K562 (cell line): ENCODE measurements at regions not wholly inside any gene's neighbourhood (a gene's known extent, or its start where the extent isn't known, plus 50 kb on each side); places are given as distances from the start of the nearest gene placed in this dataset.

Source experiments
- ATAC-seq: fragments of 200-7000 bp; cut with Tn5 transposase; 3 replicates; pipeline ENCODE4 v1.9.1; 2020; ENCODE audit warnings: moderate library complexity
- BruUV-seq: library from RNA; stranded (reverse); fragments of 400-500 nt; replicated peaks from 2 replicates; lab custom pipeline; 2021; lab: Mats Ljungman, UMichigan
- CTCF ChIA-PET: fragments of 300-600 bp; formaldehyde crosslinking; extraction: SDS; loops from one replicate; lab custom pipeline; 2021; ENCODE audit warnings: low intra/inter-chr PET ratio; lab: Yijun Ruan, JAX
- POLR2A ChIA-PET: fragments of 300-600, 350-650 bp; sonication (Branson Sonifier 250); formaldehyde crosslinking; extraction: SDS; loops from one replicate; lab custom pipeline; 2021; ENCODE audit warnings: antibody characterized with exemption, inconsistent platforms; lab: Yijun Ruan, JAX
- DNase-seq, 4 experiments: peaks; one replicate each; pipeline versions ENCODE4 v3.0.0 to v3.0.0-alpha.2; 2011 to 2018; ENCODE audit warnings: low spot score in 3 of 4, mixed read lengths in 3 of 4; ENCODE audit errors: extremely low read depth in 1 of 4
- FAIRE-seq: peaks from 2 replicates; lab custom pipeline; 2011; peaks lifted over from hg19 to GRCh38; lab: Jason Lieb, UNC
- H2AFZ ChIP-seq: 2 replicates; pipeline ENCODE4 v1.6.0; 2011; ENCODE audit warnings: low read depth, low read length, control low read depth, inconsistent platforms
- H3K27ac ChIP-seq: fragments of 200-600 bp; 3 replicates; pipeline ENCODE4 v1.8.0; 2011; ENCODE audit warnings: low read depth, mild to moderate bottlenecking, control low read depth, inconsistent platforms, low read length, moderate library complexity, mixed read lengths; ENCODE audit errors: extremely low read depth
- H3K27me3 ChIP-seq, 2 experiments: fragments of 300-600 bp in 1 of 2; 2 replicates in 1 of 2; 3 replicates in 1 of 2; pipeline versions ENCODE4 v1.6.0 to v1.8.0; 2011; ENCODE audit warnings: inconsistent platforms in 2 of 2, low read length in 2 of 2, mild to moderate bottlenecking in 1 of 2, mixed read lengths in 1 of 2, moderate library complexity in 1 of 2; ENCODE audit not compliant: control insufficient read depth in 2 of 2, insufficient read depth in 2 of 2
- H3K36me3 ChIP-seq: fragments of 300-600 bp; 3 replicates; pipeline ENCODE4 v1.8.0; 2011; ENCODE audit warnings: mild to moderate bottlenecking, low read length, inconsistent platforms; ENCODE audit not compliant: control insufficient read depth, insufficient read depth
- H3K4me1 ChIP-seq, 2 experiments: fragments of 200-600 bp in 1 of 2; replicated peaks in 1 of 2; 2 replicates in 1 of 2; 3 replicates in 1 of 2; pipeline versions ENCODE4 v1.5.1 to v1.8.0; 2011; ENCODE audit warnings: inconsistent platforms in 2 of 2, low read length in 2 of 2, mild to moderate bottlenecking in 1 of 2, mixed read lengths in 1 of 2, moderate library complexity in 1 of 2; ENCODE audit not compliant: control insufficient read depth in 2 of 2, insufficient read depth in 2 of 2
- H3K4me2 ChIP-seq: 2 replicates; pipeline ENCODE4 v1.6.1; 2011; ENCODE audit warnings: low read length, control low read depth, inconsistent platforms, mixed read lengths; ENCODE audit not compliant: insufficient read depth
- H3K4me3 ChIP-seq: fragments of 200-600 bp; sonication (generic), shearing (Covaris generic); 2 replicates; pipeline ENCODE4 v1.5.1; 2016; ENCODE audit warnings: control low read depth, inconsistent platforms
- H3K79me2 ChIP-seq: fragments of 200-600 bp; 3 replicates; pipeline ENCODE4 v1.8.0; 2011; ENCODE audit warnings: low read length, inconsistent platforms; ENCODE audit not compliant: control insufficient read depth, insufficient read depth
- H3K9ac ChIP-seq, 2 experiments: 2 replicates each; pipeline versions ENCODE4 v1.6.0 to v1.6.1; 2011; ENCODE audit warnings: low read depth in 2 of 2, low read length in 2 of 2, control low read depth in 1 of 2, inconsistent platforms in 1 of 2, mild to moderate bottlenecking in 1 of 2, mixed read lengths in 1 of 2; ENCODE audit not compliant: insufficient read depth in 1 of 2
- H3K9me1 ChIP-seq: one replicate; pipeline ENCODE4 v1.6.0; 2011; ENCODE audit warnings: inconsistent platforms, mild to moderate bottlenecking, low read length, moderate library complexity; ENCODE audit not compliant: control insufficient read depth, insufficient read depth
- H3K9me3 ChIP-seq: replicated peaks from 2 replicates; pipeline ENCODE4 v1.5.1; 2011; ENCODE audit warnings: low read depth, low read length, inconsistent platforms; ENCODE audit not compliant: control insufficient read depth, insufficient read depth
- H4K20me1 ChIP-seq: replicated peaks from 2 replicates; pipeline ENCODE4 v1.6.1; 2011; ENCODE audit warnings: low read length, inconsistent platforms, mixed read lengths; ENCODE audit not compliant: control insufficient read depth, insufficient read depth
- ARID1B ChIP-seq: fragments of 450-650 bp; IDR thresholded peaks from 2 replicates; pipeline ENCODE4 v1.6.1; 2016; ENCODE audit warnings: antibody characterized with exemption, mild to moderate bottlenecking, inconsistent platforms
- NFIC ChIP-seq: fragments of 450-650 bp; IDR thresholded peaks from 2 replicates; pipeline ENCODE4 v1.6.1; 2017; ENCODE audit warnings: mild to moderate bottlenecking, inconsistent platforms
- PCBP1 ChIP-seq: fragments of 200-400 bp; formaldehyde crosslinking; IDR thresholded peaks from 2 replicates; pipeline ENCODE4 v1.6.1; 2018; ENCODE audit warnings: mild to moderate bottlenecking, low read depth, low read length; ENCODE audit not compliant: poor library complexity, severe bottlenecking
- ZNF124 ChIP-seq: sonication (generic); formaldehyde crosslinking; IDR thresholded peaks from 2 replicates; pipeline ENCODE4 v1.8.1; 2022; ENCODE audit warnings: missing genetic modification reagents
- ZNF197 ChIP-seq: fragments of 200-800 bp; sonication (Bioruptor generic); IDR thresholded peaks from 2 replicates; pipeline ENCODE4 v1.6.1; 2016; ENCODE audit warnings: low read depth, missing genetic modification characterization, missing compliant biosample characterization
- ZNF77 ChIP-seq: fragments of 250-450 bp; sonication (Bioruptor Pico); IDR thresholded peaks from 2 replicates; pipeline ENCODE4 v1.5.0; 2020
- WGBS: fragments of 100-300 bp; shearing (Covaris generic); methylation state at CpG from one replicate; pipeline ENCODE4 v1.1.6; 2016; ENCODE audit warnings: low coverage, mixed read lengths; ENCODE audit not compliant: insufficient coverage; ENCODE audit errors: missing lambda C conversion rate; 5-methylcytosine and 5-hydroxymethylcytosine counted together
- in situ Hi-C: fragments of 300-500 bp; cut with MboI; formaldehyde crosslinking; loops from 4 replicates; pipeline ENCODE4 v1.15.0; 2018; ENCODE audit warnings: inconsistent platforms, mixed read lengths
- intact Hi-C: fragments of 100-400 bp; cut with micrococcal nuclease; formaldehyde crosslinking; loops from 2 replicates; pipeline ENCODE4 v1.14.2; 2022
- TF ChIP-seq, protein P1 (sequence below), 2 experiments: fragments of 450-650 bp in 1 of 2; sonication (generic) in 1 of 2; formaldehyde crosslinking; conservative IDR thresholded peaks; 2 replicates each; pipeline versions ENCODE4 v1.4.0 to v1.8.1; 2020 to 2022; ENCODE audit warnings: mild to moderate bottlenecking in 1 of 2, missing genetic modification reagents in 1 of 2
- TF ChIP-seq, protein P2 (sequence below): fragments of 450-650 bp; IDR thresholded peaks from 2 replicates; pipeline ENCODE4 v1.6.1; 2016; ENCODE audit warnings: low read depth

GRCh38 chr9:84481231-84481630 lies 140.7 kb upstream of the SLC28A3 start:
- Histone ChIP-seq H3K27me3 (no peaks in the 10 kb centered on the region), H2AFZ (no peak overlapping the region), H3K4me3 (no peak overlapping the region), H3K79me2 (no peaks in the 10 kb centered on the region), H3K36me3 (no peaks in the 10 kb centered on the region), H3K4me2 (no peak overlapping the region), H3K9me3 (no peaks in the 10 kb centered on the region), H4K20me1 (no peaks in the 10 kb centered on the region), H3K4me1 (no peaks in the 10 kb centered on the region), H3K27ac (no peak overlapping the region), H3K9ac (no peak overlapping the region), H3K9me1 (no peaks in the 10 kb centered on the region)
- 0% methylated on average over 3 of the region's 3 CpGs for WGBS
- in situ Hi-C loops (no loop called here), intact Hi-C loops (no loop called here)
- TF ChIP-seq NFIC (no peak), ZNF77 (CRISPR knock-in tag) (no peak)
- CTCF ChIA-PET: no interaction called here
- ATAC-seq (no peak), DNase-seq (no peak), FAIRE-seq (no peak)
- POLR2A ChIA-PET: no interaction called here
- BruUV-seq: no TSS peak

GRCh38 chr9:84481636-84482218 lies 141.2 kb upstream of the SLC28A3 start:
- Histone ChIP-seq H3K27ac (no peak overlapping the region), H3K36me3 (no peaks in the 10 kb centered on the region), H2AFZ (no peak overlapping the region), H3K9me3 (no peaks in the 10 kb centered on the region), H3K4me1 (no peaks in the 10 kb centered on the region), H3K4me3 (no peak overlapping the region), H4K20me1 (no peaks in the 10 kb centered on the region), H3K4me2 (no peak overlapping the region), H3K79me2 (no peaks in the 10 kb centered on the region), H3K27me3 (no peaks in the 10 kb centered on the region), H3K9me1 (no peaks in the 10 kb centered on the region), H3K9ac (no peak overlapping the region)
- no TSS peak for BruUV-seq
- ChIA-PET CTCF (no interaction called here), POLR2A (no interaction called here)
- intact Hi-C loops (no loop called here), in situ Hi-C loops (no loop called here)
- WGBS: 0% methylated on average over 8 of the region's 8 CpGs
- DNase-seq (no peak), ATAC-seq (no peak), FAIRE-seq (no peak)
- TF ChIP-seq ARID1B (no peak), PCBP1 (no peak), ZNF197 (CRISPR knock-in tag) (no peak), ZNF124 (CRISPR knock-in tag) (no peak)
- TF ChIP-seq, protein P1, sequence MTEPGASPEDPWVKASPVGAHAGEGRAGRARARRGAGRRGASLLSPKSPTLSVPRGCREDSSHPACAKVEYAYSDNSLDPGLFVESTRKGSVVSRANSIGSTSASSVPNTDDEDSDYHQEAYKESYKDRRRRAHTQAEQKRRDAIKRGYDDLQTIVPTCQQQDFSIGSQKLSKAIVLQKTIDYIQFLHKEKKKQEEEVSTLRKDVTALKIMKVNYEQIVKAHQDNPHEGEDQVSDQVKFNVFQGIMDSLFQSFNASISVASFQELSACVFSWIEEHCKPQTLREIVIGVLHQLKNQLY (CRISPR knock-in tag; conservative IDR thresholded peaks at IDR 0.05): no peak
- TF ChIP-seq, protein P2, sequence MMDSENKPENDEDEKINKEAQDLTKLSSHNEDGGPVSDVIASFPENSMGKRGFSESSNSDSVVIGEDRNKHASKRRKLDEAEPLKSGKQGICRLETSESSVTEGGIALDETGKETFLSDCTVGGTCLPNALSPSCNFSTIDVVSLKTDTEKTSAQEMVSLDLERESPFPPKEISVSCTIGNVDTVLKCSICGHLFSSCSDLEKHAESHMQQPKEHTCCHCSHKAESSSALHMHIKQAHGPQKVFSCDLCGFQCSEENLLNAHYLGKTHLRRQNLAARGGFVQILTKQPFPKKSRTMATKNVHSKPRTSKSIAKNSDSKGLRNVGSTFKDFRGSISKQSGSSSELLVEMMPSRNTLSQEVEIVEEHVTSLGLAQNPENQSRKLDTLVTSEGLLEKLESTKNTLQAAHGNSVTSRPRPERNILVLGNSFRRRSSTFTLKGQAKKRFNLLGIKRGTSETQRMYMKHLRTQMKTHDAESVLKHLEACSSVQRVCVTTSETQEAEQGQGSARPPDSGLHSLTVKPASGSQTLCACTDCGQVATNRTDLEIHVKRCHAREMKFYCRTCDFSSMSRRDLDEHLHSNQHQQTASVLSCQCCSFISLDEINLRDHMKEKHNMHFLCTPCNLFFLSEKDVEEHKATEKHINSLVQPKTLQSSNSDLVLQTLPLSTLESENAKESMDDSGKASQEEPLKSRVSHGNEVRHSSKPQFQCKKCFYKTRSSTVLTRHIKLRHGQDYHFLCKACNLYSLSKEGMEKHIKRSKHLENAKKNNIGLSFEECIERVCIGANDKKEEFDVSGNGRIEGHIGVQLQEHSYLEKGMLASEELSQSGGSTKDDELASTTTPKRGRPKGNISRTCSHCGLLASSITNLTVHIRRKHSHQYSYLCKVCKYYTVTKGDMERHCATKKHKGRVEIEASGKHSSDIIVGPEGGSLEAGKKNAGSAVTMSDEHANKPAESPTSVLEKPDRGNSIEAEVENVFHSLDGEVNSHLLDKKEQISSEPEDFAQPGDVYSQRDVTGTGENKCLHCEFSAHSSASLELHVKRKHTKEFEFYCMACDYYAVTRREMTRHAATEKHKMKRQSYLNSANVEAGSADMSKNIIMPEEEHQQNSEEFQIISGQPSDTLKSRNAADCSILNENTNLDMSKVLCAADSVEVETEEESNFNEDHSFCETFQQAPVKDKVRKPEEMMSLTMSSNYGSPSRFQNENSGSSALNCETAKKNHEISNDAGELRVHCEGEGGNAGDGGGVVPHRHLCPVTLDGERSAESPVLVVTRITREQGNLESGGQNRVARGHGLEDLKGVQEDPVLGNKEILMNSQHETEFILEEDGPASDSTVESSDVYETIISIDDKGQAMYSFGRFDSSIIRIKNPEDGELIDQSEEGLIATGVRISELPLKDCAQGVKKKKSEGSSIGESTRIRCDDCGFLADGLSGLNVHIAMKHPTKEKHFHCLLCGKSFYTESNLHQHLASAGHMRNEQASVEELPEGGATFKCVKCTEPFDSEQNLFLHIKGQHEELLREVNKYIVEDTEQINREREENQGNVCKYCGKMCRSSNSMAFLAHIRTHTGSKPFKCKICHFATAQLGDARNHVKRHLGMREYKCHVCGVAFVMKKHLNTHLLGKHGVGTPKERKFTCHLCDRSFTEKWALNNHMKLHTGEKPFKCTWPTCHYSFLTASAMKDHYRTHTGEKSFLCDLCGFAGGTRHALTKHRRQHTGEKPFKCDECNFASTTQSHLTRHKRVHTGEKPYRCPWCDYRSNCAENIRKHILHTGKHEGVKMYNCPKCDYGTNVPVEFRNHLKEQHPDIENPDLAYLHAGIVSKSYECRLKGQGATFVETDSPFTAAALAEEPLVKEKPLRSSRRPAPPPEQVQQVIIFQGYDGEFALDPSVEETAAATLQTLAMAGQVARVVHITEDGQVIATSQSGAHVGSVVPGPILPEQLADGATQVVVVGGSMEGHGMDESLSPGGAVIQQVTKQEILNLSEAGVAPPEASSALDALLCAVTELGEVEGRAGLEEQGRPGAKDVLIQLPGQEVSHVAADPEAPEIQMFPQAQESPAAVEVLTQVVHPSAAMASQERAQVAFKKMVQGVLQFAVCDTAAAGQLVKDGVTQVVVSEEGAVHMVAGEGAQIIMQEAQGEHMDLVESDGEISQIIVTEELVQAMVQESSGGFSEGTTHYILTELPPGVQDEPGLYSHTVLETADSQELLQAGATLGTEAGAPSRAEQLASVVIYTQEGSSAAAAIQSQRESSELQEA: no peak
